GM23338 (cell line): ENCODE measurements at regions not wholly inside any gene's neighbourhood (a gene's known extent, or its start where the extent isn't known, plus 50 kb on each side); places are given as distances from the start of the nearest gene placed in this dataset.

Source experiments
- ATAC-seq: fragments of 200-7000 bp; cut with Tn5 transposase; 3 replicates; pipeline ENCODE4 v1.9.1; 2020
- DNase-seq: peaks from one replicate; pipeline ENCODE4 v3.0.0-alpha.2; 2015; ENCODE audit warnings: low spot score
- H2AFZ ChIP-seq: fragments of 200-600 bp; sonication (generic); 2 replicates; pipeline ENCODE4 v1.8.0; 2016; ENCODE audit warnings: antibody characterized with exemption, mild to moderate bottlenecking, moderate library complexity
- H3F3A ChIP-seq: fragments of 200-600 bp; sonication (generic); replicated peaks from 2 replicates; pipeline ENCODE4 v1.8.0; 2017; ENCODE audit warnings: antibody characterized with exemption, mixed run types, low read depth
- H3K27ac ChIP-seq: fragments of 200-600 bp; sonication (generic); 2 replicates; pipeline ENCODE4 v1.6.1; 2016; ENCODE audit warnings: low read depth
- H3K27me3 ChIP-seq: fragments of 200-600 bp; sonication (generic); 2 replicates; pipeline ENCODE4 v1.8.0; 2016; ENCODE audit warnings: mild to moderate bottlenecking, mixed run types, moderate library complexity; ENCODE audit not compliant: insufficient read depth
- H3K36me3 ChIP-seq: fragments of 200-600 bp; sonication (generic); 2 replicates; pipeline ENCODE4 v1.8.0; 2016; ENCODE audit warnings: mild to moderate bottlenecking; ENCODE audit not compliant: insufficient read depth
- H3K4me1 ChIP-seq: fragments of 200-600 bp; sonication (generic); 2 replicates; pipeline ENCODE4 v1.8.0; 2016; ENCODE audit warnings: mild to moderate bottlenecking, moderate library complexity; ENCODE audit not compliant: insufficient read depth
- H3K4me2 ChIP-seq: fragments of 200-600 bp; sonication (generic); 2 replicates; pipeline ENCODE4 v1.7.1; 2017; ENCODE audit warnings: mixed run types
- H3K4me3 ChIP-seq: fragments of 200-600 bp; sonication (generic); 2 replicates; pipeline ENCODE4 v1.6.1; 2016; ENCODE audit warnings: mixed run types
- H3K79me2 ChIP-seq: fragments of 200-600 bp; sonication (generic); replicated peaks from 2 replicates; pipeline ENCODE4 v1.8.0; 2017; ENCODE audit warnings: mild to moderate bottlenecking; ENCODE audit not compliant: insufficient read depth
- H3K9me2 ChIP-seq: fragments of 200-600 bp; sonication (generic); 2 replicates; pipeline ENCODE4 v1.8.0; 2017; ENCODE audit not compliant: insufficient read depth
- H4K20me1 ChIP-seq: fragments of 200-600 bp; sonication (generic); replicated peaks from 2 replicates; pipeline ENCODE4 v1.8.0; 2017; ENCODE audit warnings: mild to moderate bottlenecking; ENCODE audit not compliant: insufficient read depth
- H3K27ac Mint-ChIP-seq: 2 replicates; pipeline ENCODE4 v1.8.0; 2020; ENCODE audit warnings: inconsistent platforms, mild to moderate bottlenecking, moderate library complexity, mixed read lengths
- H3K27me3 Mint-ChIP-seq: 3 replicates; pipeline ENCODE4 v1.8.0; 2022; ENCODE audit warnings: low read depth, mild to moderate bottlenecking, moderate library complexity, mixed read lengths, inconsistent platforms; ENCODE audit not compliant: insufficient read depth, poor library complexity
- H3K36me3 Mint-ChIP-seq: 3 replicates; pipeline ENCODE4 v1.8.0; 2021; ENCODE audit warnings: low read depth, mild to moderate bottlenecking, inconsistent platforms, moderate library complexity, mixed read lengths
- H3K4me1 Mint-ChIP-seq: 3 replicates; pipeline ENCODE4 v1.8.0; 2020; ENCODE audit warnings: mild to moderate bottlenecking, inconsistent platforms, mixed read lengths
- H3K4me3 Mint-ChIP-seq: 3 replicates; pipeline ENCODE4 v1.8.0; 2021; ENCODE audit warnings: moderate library complexity, mild to moderate bottlenecking, inconsistent platforms, mixed read lengths
- H3K9me3 Mint-ChIP-seq: 3 replicates; pipeline ENCODE4 v1.8.0; 2020; ENCODE audit warnings: moderate library complexity, mild to moderate bottlenecking, inconsistent platforms, mixed read lengths
- CREB1 ChIP-seq: fragments of 250-450 bp; sonication (Bioruptor Pico); IDR thresholded peaks from 2 replicates; pipeline ENCODE4 v1.5.0; 2020; ENCODE audit warnings: low read depth, mild to moderate bottlenecking, moderate library complexity
- EZH2 ChIP-seq: fragments of 200-600 bp; sonication (generic); IDR thresholded peaks from one replicate; pipeline ENCODE4 v1.8.0; 2017; ENCODE audit warnings: antibody characterized with exemption, mild to moderate bottlenecking, low read depth; ENCODE audit not compliant: unreplicated experiment
- EZH2phosphoT487 ChIP-seq: fragments of 200-600 bp; sonication (generic); IDR thresholded peaks from one replicate; pipeline ENCODE4 v1.8.1; 2018; ENCODE audit warnings: antibody characterized with exemption; ENCODE audit not compliant: unreplicated experiment
- JUNB ChIP-seq: IDR thresholded peaks from one replicate; pipeline ENCODE4 v1.6.1; 2016; ENCODE audit warnings: antibody characterized with exemption; ENCODE audit not compliant: unreplicated experiment
- NANOG ChIP-seq: IDR thresholded peaks from 2 replicates; pipeline ENCODE4 v1.6.1; 2016; ENCODE audit warnings: antibody characterized with exemption, borderline replicate concordance
- POLR2AphosphoS5 ChIP-seq: IDR thresholded peaks from 2 replicates; pipeline ENCODE4 v1.6.1; 2016; ENCODE audit warnings: antibody characterized with exemption, low read depth
- REST ChIP-seq: IDR thresholded peaks from one replicate; pipeline ENCODE4 v1.6.1; 2018; ENCODE audit warnings: antibody characterized with exemption; ENCODE audit not compliant: unreplicated experiment
- STAT1 ChIP-seq: IDR thresholded peaks from one replicate; pipeline ENCODE4 v1.6.1; 2016; ENCODE audit warnings: antibody characterized with exemption; ENCODE audit not compliant: unreplicated experiment
- ZNF114 ChIP-seq: fragments of 250-450 bp; sonication (Bioruptor Pico); IDR thresholded peaks from 2 replicates; pipeline ENCODE4 v1.5.0; 2020; ENCODE audit warnings: mild to moderate bottlenecking, moderate library complexity
- ZNF331 ChIP-seq: fragments of 250-450 bp; sonication (Bioruptor Pico); IDR thresholded peaks from 2 replicates; pipeline ENCODE4 v1.5.0; 2020; ENCODE audit warnings: low read depth, mild to moderate bottlenecking, moderate library complexity
- ZNF462 ChIP-seq: fragments of 250-450 bp; sonication (Bioruptor Pico); IDR thresholded peaks from 2 replicates; pipeline ENCODE4 v1.5.0; 2020; ENCODE audit warnings: mild to moderate bottlenecking, moderate library complexity
- TF ChIP-seq, protein P1 (sequence below), 2 experiments: fragments of 200-600 bp in 1 of 2; sonication (generic) in 1 of 2; conservative IDR thresholded peaks; 2 replicates each; pipeline versions ENCODE4 v1.5.1 to v1.6.1; 2016 to 2017; ENCODE audit warnings: antibody characterized with exemption in 2 of 2, low read depth in 2 of 2, mild to moderate bottlenecking in 2 of 2, moderate library complexity in 1 of 2
- TF ChIP-seq, protein P2 (sequence below): IDR thresholded peaks from 2 replicates; pipeline ENCODE4 v1.6.1; 2016; ENCODE audit warnings: antibody characterized with exemption

DNA sequence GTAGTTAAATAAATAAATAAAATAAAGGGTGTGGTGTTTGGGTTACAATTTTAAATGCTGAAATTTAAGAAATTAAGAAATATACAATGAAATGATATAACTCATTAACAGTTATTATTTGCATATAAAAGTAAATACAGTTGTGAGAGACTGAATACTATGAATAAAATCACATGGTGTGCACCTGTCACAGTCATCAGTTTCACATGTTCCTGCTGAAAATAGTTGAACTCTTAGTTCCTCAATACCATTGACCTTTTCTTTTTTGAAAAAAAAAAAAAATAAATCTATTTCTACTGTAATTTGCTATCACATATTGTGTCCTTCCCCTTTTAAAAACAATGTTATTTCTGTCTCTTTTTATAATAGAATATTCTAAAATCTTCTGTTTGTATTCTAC, 130.9 kb upstream of the CHD1 start:
- Histone ChIP-seq H2AFZ (no peak overlapping the region), H3K27me3 (no peaks in the 10 kb centered on the region), H4K20me1 (no peaks in the 10 kb centered on the region), H3K9me2 (no peaks in the 10 kb centered on the region), H3K27ac (no peak overlapping the region), H3K4me3 (no peak overlapping the region), H3F3A (no peaks in the 10 kb centered on the region), H3K4me1 (no peaks in the 10 kb centered on the region), H3K4me2 (no peak overlapping the region), H3K79me2 (no peaks in the 10 kb centered on the region), H3K36me3 (no peaks in the 10 kb centered on the region)
- H3K27ac Mint-ChIP-seq: no peak overlapping the region
- no peaks in the 10 kb centered on the region for H3K36me3 Mint-ChIP-seq
- no peaks in the 10 kb centered on the region for H3K4me1 Mint-ChIP-seq
- ATAC-seq: no peak
- TF ChIP-seq ZNF114 (CRISPR knock-in tag): no peak
- TF ChIP-seq, protein P1, sequence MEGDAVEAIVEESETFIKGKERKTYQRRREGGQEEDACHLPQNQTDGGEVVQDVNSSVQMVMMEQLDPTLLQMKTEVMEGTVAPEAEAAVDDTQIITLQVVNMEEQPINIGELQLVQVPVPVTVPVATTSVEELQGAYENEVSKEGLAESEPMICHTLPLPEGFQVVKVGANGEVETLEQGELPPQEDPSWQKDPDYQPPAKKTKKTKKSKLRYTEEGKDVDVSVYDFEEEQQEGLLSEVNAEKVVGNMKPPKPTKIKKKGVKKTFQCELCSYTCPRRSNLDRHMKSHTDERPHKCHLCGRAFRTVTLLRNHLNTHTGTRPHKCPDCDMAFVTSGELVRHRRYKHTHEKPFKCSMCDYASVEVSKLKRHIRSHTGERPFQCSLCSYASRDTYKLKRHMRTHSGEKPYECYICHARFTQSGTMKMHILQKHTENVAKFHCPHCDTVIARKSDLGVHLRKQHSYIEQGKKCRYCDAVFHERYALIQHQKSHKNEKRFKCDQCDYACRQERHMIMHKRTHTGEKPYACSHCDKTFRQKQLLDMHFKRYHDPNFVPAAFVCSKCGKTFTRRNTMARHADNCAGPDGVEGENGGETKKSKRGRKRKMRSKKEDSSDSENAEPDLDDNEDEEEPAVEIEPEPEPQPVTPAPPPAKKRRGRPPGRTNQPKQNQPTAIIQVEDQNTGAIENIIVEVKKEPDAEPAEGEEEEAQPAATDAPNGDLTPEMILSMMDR (conservative IDR thresholded peaks at IDR 0.05; ENCODE audit: low read depth in 2 of 2): no peak
- TF ChIP-seq NANOG: no peak
- TF ChIP-seq JUNB: no peak
- TF ChIP-seq POLR2AphosphoS5: no peak
- no peak for TF ChIP-seq ZNF331 (CRISPR knock-in tag)
- TF ChIP-seq STAT1: no peak
- TF ChIP-seq, protein P2, sequence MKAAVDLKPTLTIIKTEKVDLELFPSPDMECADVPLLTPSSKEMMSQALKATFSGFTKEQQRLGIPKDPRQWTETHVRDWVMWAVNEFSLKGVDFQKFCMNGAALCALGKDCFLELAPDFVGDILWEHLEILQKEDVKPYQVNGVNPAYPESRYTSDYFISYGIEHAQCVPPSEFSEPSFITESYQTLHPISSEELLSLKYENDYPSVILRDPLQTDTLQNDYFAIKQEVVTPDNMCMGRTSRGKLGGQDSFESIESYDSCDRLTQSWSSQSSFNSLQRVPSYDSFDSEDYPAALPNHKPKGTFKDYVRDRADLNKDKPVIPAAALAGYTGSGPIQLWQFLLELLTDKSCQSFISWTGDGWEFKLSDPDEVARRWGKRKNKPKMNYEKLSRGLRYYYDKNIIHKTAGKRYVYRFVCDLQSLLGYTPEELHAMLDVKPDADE: no peak
- TF ChIP-seq ZNF462: no peak
- TF ChIP-seq EZH2phosphoT487: no peak
- TF ChIP-seq EZH2: no peak
- TF ChIP-seq REST: no peak
- TF ChIP-seq CREB1 (CRISPR knock-in tag): no peak
- H3K27me3 Mint-ChIP-seq: peaks cover 3% of the 10 kb centered on the region
- no peak overlapping the region for H3K4me3 Mint-ChIP-seq
- DNase-seq: no peak
- H3K9me3 Mint-ChIP-seq: no peaks in the 10 kb centered on the region
